GM23338 (cell line): ENCODE measurements at regions not wholly inside any gene's neighbourhood (a gene's known extent, or its start where the extent isn't known, plus 50 kb on each side); places are given as distances from the start of the nearest gene placed in this dataset.

Source experiments
- CREB1 ChIP-seq: fragments of 250-450 bp; sonication (Bioruptor Pico); IDR thresholded peaks from 2 replicates; pipeline ENCODE4 v1.5.0; 2020; ENCODE audit warnings: low read depth, mild to moderate bottlenecking, moderate library complexity
- EZH2 ChIP-seq: fragments of 200-600 bp; sonication (generic); IDR thresholded peaks from one replicate; pipeline ENCODE4 v1.8.0; 2017; ENCODE audit warnings: antibody characterized with exemption, mild to moderate bottlenecking, low read depth; ENCODE audit not compliant: unreplicated experiment
- EZH2phosphoT487 ChIP-seq: fragments of 200-600 bp; sonication (generic); IDR thresholded peaks from one replicate; pipeline ENCODE4 v1.8.1; 2018; ENCODE audit warnings: antibody characterized with exemption; ENCODE audit not compliant: unreplicated experiment
- JUNB ChIP-seq: IDR thresholded peaks from one replicate; pipeline ENCODE4 v1.6.1; 2016; ENCODE audit warnings: antibody characterized with exemption; ENCODE audit not compliant: unreplicated experiment
- POLR2AphosphoS5 ChIP-seq: IDR thresholded peaks from 2 replicates; pipeline ENCODE4 v1.6.1; 2016; ENCODE audit warnings: antibody characterized with exemption, low read depth
- ZNF114 ChIP-seq: fragments of 250-450 bp; sonication (Bioruptor Pico); IDR thresholded peaks from 2 replicates; pipeline ENCODE4 v1.5.0; 2020; ENCODE audit warnings: mild to moderate bottlenecking, moderate library complexity
- ZNF331 ChIP-seq: fragments of 250-450 bp; sonication (Bioruptor Pico); IDR thresholded peaks from 2 replicates; pipeline ENCODE4 v1.5.0; 2020; ENCODE audit warnings: low read depth, mild to moderate bottlenecking, moderate library complexity
- TF ChIP-seq, protein P1 (sequence below), 2 experiments: fragments of 200-600 bp in 1 of 2; sonication (generic) in 1 of 2; conservative IDR thresholded peaks; 2 replicates each; pipeline versions ENCODE4 v1.5.1 to v1.6.1; 2016 to 2017; ENCODE audit warnings: antibody characterized with exemption in 2 of 2, low read depth in 2 of 2, mild to moderate bottlenecking in 2 of 2, moderate library complexity in 1 of 2
- TF ChIP-seq, protein P2 (sequence below): IDR thresholded peaks from one replicate; pipeline ENCODE4 v1.6.1; 2018; ENCODE audit warnings: antibody characterized with exemption; ENCODE audit not compliant: unreplicated experiment
- TF ChIP-seq, protein P3 (sequence below): IDR thresholded peaks from 2 replicates; pipeline ENCODE4 v1.6.1; 2016; ENCODE audit warnings: antibody characterized with exemption
- TF ChIP-seq, protein P4 (sequence below): fragments of 250-450 bp; sonication (Bioruptor Pico); IDR thresholded peaks from 2 replicates; pipeline ENCODE4 v1.5.0; 2020; ENCODE audit warnings: mild to moderate bottlenecking, moderate library complexity

DNA sequence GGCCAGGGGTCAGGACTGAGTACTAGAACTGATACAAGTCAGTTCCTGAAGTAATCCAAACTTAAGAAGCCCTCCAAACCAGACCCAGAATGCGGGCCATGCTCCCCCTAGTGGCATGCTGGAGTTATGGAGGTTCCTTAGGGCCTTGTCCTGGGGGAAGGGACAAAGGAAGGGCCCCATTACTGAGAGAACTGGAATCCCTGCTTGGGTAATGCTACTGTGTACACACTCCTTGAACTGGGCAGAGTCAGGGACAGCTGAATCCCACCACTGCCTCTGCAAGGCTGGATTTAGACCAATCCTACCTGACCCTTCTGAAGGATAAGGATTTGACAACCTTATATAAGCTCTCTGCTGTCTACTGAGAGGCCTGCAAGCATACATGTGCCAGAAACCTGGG, 97.3 kb upstream of the AKIP1 start:
- TF ChIP-seq POLR2AphosphoS5 (no peak), EZH2 (no peak), EZH2phosphoT487 (no peak), ZNF331 (CRISPR knock-in tag) (no peak), JUNB (no peak), ZNF114 (CRISPR knock-in tag) (no peak), CREB1 (no peak)
- TF ChIP-seq, protein P1, sequence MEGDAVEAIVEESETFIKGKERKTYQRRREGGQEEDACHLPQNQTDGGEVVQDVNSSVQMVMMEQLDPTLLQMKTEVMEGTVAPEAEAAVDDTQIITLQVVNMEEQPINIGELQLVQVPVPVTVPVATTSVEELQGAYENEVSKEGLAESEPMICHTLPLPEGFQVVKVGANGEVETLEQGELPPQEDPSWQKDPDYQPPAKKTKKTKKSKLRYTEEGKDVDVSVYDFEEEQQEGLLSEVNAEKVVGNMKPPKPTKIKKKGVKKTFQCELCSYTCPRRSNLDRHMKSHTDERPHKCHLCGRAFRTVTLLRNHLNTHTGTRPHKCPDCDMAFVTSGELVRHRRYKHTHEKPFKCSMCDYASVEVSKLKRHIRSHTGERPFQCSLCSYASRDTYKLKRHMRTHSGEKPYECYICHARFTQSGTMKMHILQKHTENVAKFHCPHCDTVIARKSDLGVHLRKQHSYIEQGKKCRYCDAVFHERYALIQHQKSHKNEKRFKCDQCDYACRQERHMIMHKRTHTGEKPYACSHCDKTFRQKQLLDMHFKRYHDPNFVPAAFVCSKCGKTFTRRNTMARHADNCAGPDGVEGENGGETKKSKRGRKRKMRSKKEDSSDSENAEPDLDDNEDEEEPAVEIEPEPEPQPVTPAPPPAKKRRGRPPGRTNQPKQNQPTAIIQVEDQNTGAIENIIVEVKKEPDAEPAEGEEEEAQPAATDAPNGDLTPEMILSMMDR (conservative IDR thresholded peaks at IDR 0.05; ENCODE audit: low read depth in 2 of 2) = peak; percentile 92 to 93
- TF ChIP-seq, protein P2, sequence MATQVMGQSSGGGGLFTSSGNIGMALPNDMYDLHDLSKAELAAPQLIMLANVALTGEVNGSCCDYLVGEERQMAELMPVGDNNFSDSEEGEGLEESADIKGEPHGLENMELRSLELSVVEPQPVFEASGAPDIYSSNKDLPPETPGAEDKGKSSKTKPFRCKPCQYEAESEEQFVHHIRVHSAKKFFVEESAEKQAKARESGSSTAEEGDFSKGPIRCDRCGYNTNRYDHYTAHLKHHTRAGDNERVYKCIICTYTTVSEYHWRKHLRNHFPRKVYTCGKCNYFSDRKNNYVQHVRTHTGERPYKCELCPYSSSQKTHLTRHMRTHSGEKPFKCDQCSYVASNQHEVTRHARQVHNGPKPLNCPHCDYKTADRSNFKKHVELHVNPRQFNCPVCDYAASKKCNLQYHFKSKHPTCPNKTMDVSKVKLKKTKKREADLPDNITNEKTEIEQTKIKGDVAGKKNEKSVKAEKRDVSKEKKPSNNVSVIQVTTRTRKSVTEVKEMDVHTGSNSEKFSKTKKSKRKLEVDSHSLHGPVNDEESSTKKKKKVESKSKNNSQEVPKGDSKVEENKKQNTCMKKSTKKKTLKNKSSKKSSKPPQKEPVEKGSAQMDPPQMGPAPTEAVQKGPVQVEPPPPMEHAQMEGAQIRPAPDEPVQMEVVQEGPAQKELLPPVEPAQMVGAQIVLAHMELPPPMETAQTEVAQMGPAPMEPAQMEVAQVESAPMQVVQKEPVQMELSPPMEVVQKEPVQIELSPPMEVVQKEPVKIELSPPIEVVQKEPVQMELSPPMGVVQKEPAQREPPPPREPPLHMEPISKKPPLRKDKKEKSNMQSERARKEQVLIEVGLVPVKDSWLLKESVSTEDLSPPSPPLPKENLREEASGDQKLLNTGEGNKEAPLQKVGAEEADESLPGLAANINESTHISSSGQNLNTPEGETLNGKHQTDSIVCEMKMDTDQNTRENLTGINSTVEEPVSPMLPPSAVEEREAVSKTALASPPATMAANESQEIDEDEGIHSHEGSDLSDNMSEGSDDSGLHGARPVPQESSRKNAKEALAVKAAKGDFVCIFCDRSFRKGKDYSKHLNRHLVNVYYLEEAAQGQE = no peak
- TF ChIP-seq, protein P3, sequence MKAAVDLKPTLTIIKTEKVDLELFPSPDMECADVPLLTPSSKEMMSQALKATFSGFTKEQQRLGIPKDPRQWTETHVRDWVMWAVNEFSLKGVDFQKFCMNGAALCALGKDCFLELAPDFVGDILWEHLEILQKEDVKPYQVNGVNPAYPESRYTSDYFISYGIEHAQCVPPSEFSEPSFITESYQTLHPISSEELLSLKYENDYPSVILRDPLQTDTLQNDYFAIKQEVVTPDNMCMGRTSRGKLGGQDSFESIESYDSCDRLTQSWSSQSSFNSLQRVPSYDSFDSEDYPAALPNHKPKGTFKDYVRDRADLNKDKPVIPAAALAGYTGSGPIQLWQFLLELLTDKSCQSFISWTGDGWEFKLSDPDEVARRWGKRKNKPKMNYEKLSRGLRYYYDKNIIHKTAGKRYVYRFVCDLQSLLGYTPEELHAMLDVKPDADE = no peak
- TF ChIP-seq, protein P4, sequence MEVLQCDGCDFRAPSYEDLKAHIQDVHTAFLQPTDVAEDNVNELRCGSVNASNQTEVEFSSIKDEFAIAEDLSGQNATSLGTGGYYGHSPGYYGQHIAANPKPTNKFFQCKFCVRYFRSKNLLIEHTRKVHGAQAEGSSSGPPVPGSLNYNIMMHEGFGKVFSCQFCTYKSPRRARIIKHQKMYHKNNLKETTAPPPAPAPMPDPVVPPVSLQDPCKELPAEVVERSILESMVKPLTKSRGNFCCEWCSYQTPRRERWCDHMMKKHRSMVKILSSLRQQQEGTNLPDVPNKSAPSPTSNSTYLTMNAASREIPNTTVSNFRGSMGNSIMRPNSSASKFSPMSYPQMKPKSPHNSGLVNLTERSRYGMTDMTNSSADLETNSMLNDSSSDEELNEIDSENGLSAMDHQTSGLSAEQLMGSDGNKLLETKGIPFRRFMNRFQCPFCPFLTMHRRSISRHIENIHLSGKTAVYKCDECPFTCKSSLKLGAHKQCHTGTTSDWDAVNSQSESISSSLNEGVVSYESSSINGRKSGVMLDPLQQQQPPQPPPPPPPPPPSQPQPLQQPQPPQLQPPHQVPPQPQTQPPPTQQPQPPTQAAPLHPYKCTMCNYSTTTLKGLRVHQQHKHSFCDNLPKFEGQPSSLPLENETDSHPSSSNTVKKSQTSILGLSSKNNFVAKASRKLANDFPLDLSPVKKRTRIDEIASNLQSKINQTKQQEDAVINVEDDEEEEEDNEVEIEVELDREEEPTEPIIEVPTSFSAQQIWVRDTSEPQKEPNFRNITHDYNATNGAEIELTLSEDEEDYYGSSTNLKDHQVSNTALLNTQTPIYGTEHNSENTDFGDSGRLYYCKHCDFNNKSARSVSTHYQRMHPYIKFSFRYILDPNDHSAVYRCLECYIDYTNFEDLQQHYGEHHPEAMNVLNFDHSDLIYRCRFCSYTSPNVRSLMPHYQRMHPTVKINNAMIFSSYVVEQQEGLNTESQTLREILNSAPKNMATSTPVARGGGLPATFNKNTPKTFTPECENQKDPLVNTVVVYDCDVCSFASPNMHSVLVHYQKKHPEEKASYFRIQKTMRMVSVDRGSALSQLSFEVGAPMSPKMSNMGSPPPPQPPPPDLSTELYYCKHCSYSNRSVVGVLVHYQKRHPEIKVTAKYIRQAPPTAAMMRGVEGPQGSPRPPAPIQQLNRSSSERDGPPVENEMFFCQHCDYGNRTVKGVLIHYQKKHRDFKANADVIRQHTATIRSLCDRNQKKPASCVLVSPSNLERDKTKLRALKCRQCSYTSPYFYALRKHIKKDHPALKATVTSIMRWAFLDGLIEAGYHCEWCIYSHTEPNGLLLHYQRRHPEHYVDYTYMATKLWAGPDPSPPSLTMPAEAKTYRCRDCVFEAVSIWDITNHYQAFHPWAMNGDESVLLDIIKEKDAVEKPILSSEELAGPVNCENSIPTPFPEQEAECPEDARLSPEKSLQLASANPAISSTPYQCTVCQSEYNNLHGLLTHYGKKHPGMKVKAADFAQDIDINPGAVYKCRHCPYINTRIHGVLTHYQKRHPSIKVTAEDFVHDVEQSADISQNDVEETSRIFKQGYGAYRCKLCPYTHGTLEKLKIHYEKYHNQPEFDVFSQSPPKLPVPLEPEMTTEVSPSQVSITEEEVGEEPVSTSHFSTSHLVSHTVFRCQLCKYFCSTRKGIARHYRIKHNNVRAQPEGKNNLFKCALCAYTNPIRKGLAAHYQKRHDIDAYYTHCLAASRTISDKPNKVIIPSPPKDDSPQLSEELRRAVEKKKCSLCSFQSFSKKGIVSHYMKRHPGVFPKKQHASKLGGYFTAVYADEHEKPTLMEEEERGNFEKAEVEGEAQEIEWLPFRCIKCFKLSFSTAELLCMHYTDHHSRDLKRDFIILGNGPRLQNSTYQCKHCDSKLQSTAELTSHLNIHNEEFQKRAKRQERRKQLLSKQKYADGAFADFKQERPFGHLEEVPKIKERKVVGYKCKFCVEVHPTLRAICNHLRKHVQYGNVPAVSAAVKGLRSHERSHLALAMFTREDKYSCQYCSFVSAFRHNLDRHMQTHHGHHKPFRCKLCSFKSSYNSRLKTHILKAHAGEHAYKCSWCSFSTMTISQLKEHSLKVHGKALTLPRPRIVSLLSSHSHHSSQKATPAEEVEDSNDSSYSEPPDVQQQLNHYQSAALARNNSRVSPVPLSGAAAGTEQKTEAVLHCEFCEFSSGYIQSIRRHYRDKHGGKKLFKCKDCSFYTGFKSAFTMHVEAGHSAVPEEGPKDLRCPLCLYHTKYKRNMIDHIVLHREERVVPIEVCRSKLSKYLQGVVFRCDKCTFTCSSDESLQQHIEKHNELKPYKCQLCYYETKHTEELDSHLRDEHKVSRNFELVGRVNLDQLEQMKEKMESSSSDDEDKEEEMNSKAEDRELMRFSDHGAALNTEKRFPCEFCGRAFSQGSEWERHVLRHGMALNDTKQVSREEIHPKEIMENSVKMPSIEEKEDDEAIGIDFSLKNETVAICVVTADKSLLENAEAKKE (CRISPR knock-in tag) = no peak
